ENCODE measurements at regions not wholly inside any gene's neighbourhood (a gene's known extent, or its start where the extent isn't known, plus 50 kb on each side); places are given as distances from the start of the nearest gene placed in this dataset.
"Not testable (repeated sequence)": the region's sequence is repeated elsewhere in the genome, so short reads cannot be mapped to it uniquely, and the experiment has no call there.

- no peaks in the 10 kb centered on the region for H3K27me3 ChIP-seq (replicated peaks; ENCODE audit: insufficient read depth)
- H3K4me3 ChIP-seq, result no peak overlapping the region
- intact Hi-C loops (cut with DNase I), result no loop called here
- WGBS, result 38% methylated on average over 2 of the region's 2 CpGs
- no peaks in the 10 kb centered on the region for H3K36me3 ChIP-seq
- TF ChIP-seq CTCF (IDR thresholded peaks at IDR 0.05) (no peak), POLR2AphosphoS5 (IDR thresholded peaks at IDR 0.05) (no peak)
- DNase-seq (ENCODE audit: low spot score), result no peak
- no peak overlapping the region for H3K27ac ChIP-seq
- H3K4me1 ChIP-seq (replicated peaks), result no peaks in the 10 kb centered on the region
- H3K9me3 ChIP-seq, result no peaks in the 10 kb centered on the region
Observed at GRCh38 chr9:106174346-106174745, 480.0 kb downstream of the TMEM38B start.

- intact Hi-C loops (cut with DNase I), result no loop called here
- Histone ChIP-seq H3K4me3 (no peak overlapping the region), H3K27ac (no peak overlapping the region), H3K9me3 (no peaks in the 10 kb centered on the region), H3K36me3 (no peaks in the 10 kb centered on the region), H3K4me1 (replicated peaks) (no peaks in the 10 kb centered on the region), H3K27me3 (replicated peaks; ENCODE audit: insufficient read depth) (no peaks in the 10 kb centered on the region)
- 64% methylated on average over 1 of the region's 1 CpG for WGBS
- DNase-seq (ENCODE audit: low spot score), result no peak
- no peak for TF ChIP-seq CTCF (IDR thresholded peaks at IDR 0.05)
- no peak for TF ChIP-seq POLR2A (IDR thresholded peaks at IDR 0.05)
- TF ChIP-seq POLR2AphosphoS5 (IDR thresholded peaks at IDR 0.05), result no peak
Observed at GRCh38 chr9:106177216-106177615, 482.9 kb downstream of the TMEM38B start.

GRCh38 chr9:106179191-106179590 is 484.9 kb downstream of the TMEM38B start:
- no peaks in the 10 kb centered on the region for H3K27me3 ChIP-seq (replicated peaks; ENCODE audit: insufficient read depth)
- H3K27ac ChIP-seq, result no peak overlapping the region
- H3K36me3 ChIP-seq, result no peaks in the 10 kb centered on the region
- H3K9me3 ChIP-seq, result no peaks in the 10 kb centered on the region
- WGBS, result 50% methylated on average over 3 of the region's 3 CpGs
- DNase-seq (ENCODE audit: low spot score), result no peak
- intact Hi-C loops (cut with DNase I), result no loop called here
- no peak for TF ChIP-seq POLR2AphosphoS5 (IDR thresholded peaks at IDR 0.05)
- TF ChIP-seq POLR2A (IDR thresholded peaks at IDR 0.05), result no peak
- TF ChIP-seq CTCF (IDR thresholded peaks at IDR 0.05), result no peak
- no peaks in the 10 kb centered on the region for H3K4me1 ChIP-seq (replicated peaks)
- H3K4me3 ChIP-seq, result no peak overlapping the region

GRCh38 chr9:106203815-106204516 is 509.6 kb downstream of the TMEM38B start:
- intact Hi-C loops (cut with DNase I); H3K9me3 ChIP-seq; H3K27ac ChIP-seq; DNase-seq (ENCODE audit: low spot score); H3K36me3 ChIP-seq; H3K4me1 ChIP-seq (replicated peaks); H3K27me3 ChIP-seq (replicated peaks; ENCODE audit: insufficient read depth); H3K4me3 ChIP-seq: not testable (repeated sequence)
- WGBS, result 81% methylated on average over 8 of the region's 8 CpGs

- TF ChIP-seq POLR2A (IDR thresholded peaks at IDR 0.05), result no peak
- no peak for TF ChIP-seq POLR2AphosphoS5 (IDR thresholded peaks at IDR 0.05)
- no peak for TF ChIP-seq CTCF (IDR thresholded peaks at IDR 0.05)
- Histone ChIP-seq H3K36me3 (no peaks in the 10 kb centered on the region), H3K27me3 (replicated peaks; ENCODE audit: insufficient read depth) (no peaks in the 10 kb centered on the region), H3K4me1 (replicated peaks) (no peaks in the 10 kb centered on the region), H3K27ac (no peak overlapping the region), H3K4me3 (no peak overlapping the region), H3K9me3 (no peaks in the 10 kb centered on the region)
- DNase-seq (ENCODE audit: low spot score), result no peak
- WGBS, result 90% methylated on average over 1 of the region's 1 CpG
- intact Hi-C loops (cut with DNase I), result no loop called here
Observed at GRCh38 chr9:106207298-106207697, 513.0 kb downstream of the TMEM38B start.
